Glutamatergic neuron (in vitro differentiated cells): ENCODE measurements at regions not wholly inside any gene's neighbourhood (a gene's known extent, or its start where the extent isn't known, plus 50 kb on each side); places are given as distances from the start of the nearest gene placed in this dataset.

ENCODE experiments used
- DNase-seq: peaks from one replicate; pipeline ENCODE4 v3.0.0; 2022
- H3K27ac Mint-ChIP-seq: one replicate; pipeline ENCODE4 v1.8.0; 2020; ENCODE audit warnings: mild to moderate bottlenecking, mixed read lengths, inconsistent platforms; ENCODE audit not compliant: unreplicated experiment
- H3K27me3 Mint-ChIP-seq: one replicate; pipeline ENCODE4 v1.8.0; 2020; ENCODE audit warnings: mild to moderate bottlenecking, moderate library complexity, mixed read lengths, inconsistent platforms; ENCODE audit not compliant: unreplicated experiment
- H3K36me3 Mint-ChIP-seq: one replicate; pipeline ENCODE4 v1.8.0; 2020; ENCODE audit warnings: mild to moderate bottlenecking, mixed read lengths, inconsistent platforms; ENCODE audit not compliant: unreplicated experiment
- H3K4me1 Mint-ChIP-seq: one replicate; pipeline ENCODE4 v1.8.0; 2020; ENCODE audit warnings: mild to moderate bottlenecking, low read depth, mixed read lengths, inconsistent platforms; ENCODE audit not compliant: unreplicated experiment
- H3K4me3 Mint-ChIP-seq: one replicate; pipeline ENCODE4 v1.8.0; 2020; ENCODE audit warnings: mild to moderate bottlenecking, mixed read lengths, inconsistent platforms; ENCODE audit not compliant: unreplicated experiment
- H3K9me3 Mint-ChIP-seq: one replicate; pipeline ENCODE4 v1.8.0; 2020; ENCODE audit warnings: mild to moderate bottlenecking, moderate library complexity, mixed read lengths, inconsistent platforms; ENCODE audit not compliant: unreplicated experiment
- CTCF ChIP-seq: fragments of 200-600 bp; sonication (generic); IDR thresholded peaks from one replicate; pipeline ENCODE4 v1.5.0; 2021; ENCODE audit not compliant: partially characterized antibody, unreplicated experiment

- H3K4me3 Mint-ChIP-seq, result no peak overlapping the region
- H3K9me3 Mint-ChIP-seq, result peaks cover 1% of the 10 kb centered on the region
- no peak overlapping the region for H3K27ac Mint-ChIP-seq
- no peak for TF ChIP-seq CTCF
- H3K4me1 Mint-ChIP-seq, result no peaks in the 10 kb centered on the region
- peaks cover 3% of the 10 kb centered on the region for H3K27me3 Mint-ChIP-seq
- DNase-seq, result no peak
- H3K36me3 Mint-ChIP-seq, result no peaks in the 10 kb centered on the region
These were observed 207.4 kb upstream of the JADE1 start for GRCh38 chr4:128601991-128602695.

- no peak for DNase-seq
- Mint-ChIP-seq H3K27me3 (peaks cover 3% of the 10 kb centered on the region), H3K4me3 (no peak overlapping the region), H3K36me3 (no peaks in the 10 kb centered on the region), H3K27ac (no peak overlapping the region), H3K4me1 (no peaks in the 10 kb centered on the region), H3K9me3 (peaks cover 1% of the 10 kb centered on the region)
- no peak for TF ChIP-seq CTCF
These were observed 208.3 kb upstream of the JADE1 start for GRCh38 chr4:128600996-128601871.

- Mint-ChIP-seq H3K36me3 (no peaks in the 10 kb centered on the region), H3K27me3 (peaks cover 3% of the 10 kb centered on the region), H3K4me3 (no peak overlapping the region), H3K4me1 (no peaks in the 10 kb centered on the region), H3K27ac (no peak overlapping the region), H3K9me3 (peaks cover 1% of the 10 kb centered on the region)
- TF ChIP-seq CTCF, result no peak
- no peak for DNase-seq
These were observed 209.1 kb upstream of the JADE1 start for GRCh38 chr4:128600410-128600809.

- TF ChIP-seq CTCF, result no peak
- Mint-ChIP-seq H3K27ac (no peak overlapping the region), H3K4me3 (no peak overlapping the region), H3K36me3 (peaks cover 12% of the 10 kb centered on the region), H3K9me3 (peaks cover 5% of the 10 kb centered on the region), H3K27me3 (peaks cover 3% of the 10 kb centered on the region), H3K4me1 (no peaks in the 10 kb centered on the region)
- DNase-seq, result no peak
These were observed 212.0 kb upstream of the JADE1 start for GRCh38 chr4:128597500-128597899.

GRCh38 chr4:128596853-128597252, 212.6 kb upstream of the JADE1 start:
- Mint-ChIP-seq H3K4me3 (no peak overlapping the region), H3K9me3 (peaks cover 5% of the 10 kb centered on the region), H3K27me3 (peaks cover 3% of the 10 kb centered on the region), H3K4me1 (no peaks in the 10 kb centered on the region), H3K27ac (no peak overlapping the region), H3K36me3 (peaks cover 12% of the 10 kb centered on the region)
- DNase-seq, result no peak
- TF ChIP-seq CTCF, result no peak
